ENCODE measurements at regions not wholly inside any gene's neighbourhood (a gene's known extent, or its start where the extent isn't known, plus 50 kb on each side); places are given as distances from the start of the nearest gene placed in this dataset.

DNA sequence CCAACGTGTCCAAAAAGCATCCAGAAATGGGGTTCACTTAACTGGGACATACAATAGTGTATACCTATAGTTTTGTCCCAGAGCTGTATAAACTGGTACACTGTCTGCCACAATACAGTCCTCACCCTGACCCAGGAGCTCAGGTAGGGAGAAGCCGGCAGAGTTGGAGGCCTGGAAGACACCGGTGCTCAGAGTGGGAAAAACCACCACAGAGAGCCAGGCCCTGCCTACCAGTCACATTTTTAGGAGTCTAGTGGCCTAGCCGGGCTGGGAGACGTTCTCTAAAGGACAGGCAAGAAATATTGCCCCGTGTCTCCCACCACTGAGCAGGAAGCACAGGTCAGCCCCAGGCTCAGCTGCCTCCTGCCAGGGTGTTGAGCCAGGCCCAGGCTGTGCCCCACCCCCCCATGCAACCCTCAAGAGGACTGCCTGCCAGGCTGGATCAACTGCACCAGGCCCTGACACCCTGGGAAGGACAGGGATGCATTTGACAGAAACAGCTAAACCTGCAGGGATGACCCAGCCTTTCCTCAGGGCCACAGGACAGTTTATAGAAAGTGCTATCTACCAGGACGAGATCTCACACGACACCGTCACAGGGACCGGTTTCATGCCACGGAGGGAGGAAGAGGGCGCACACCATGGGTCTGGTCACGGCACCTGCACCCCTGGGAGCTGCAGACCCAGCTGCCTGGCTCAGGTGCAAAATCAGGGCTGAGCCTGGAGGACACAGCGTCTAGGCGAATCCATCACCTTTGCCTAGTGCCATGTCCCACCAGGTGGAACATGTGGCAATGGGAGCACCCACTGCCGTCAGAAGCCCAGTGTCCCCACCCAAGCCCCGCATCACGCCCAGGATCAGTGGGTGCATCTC, 89.9 kb downstream of the TMEM18 start:
- TF ChIP-seq, protein P1, sequence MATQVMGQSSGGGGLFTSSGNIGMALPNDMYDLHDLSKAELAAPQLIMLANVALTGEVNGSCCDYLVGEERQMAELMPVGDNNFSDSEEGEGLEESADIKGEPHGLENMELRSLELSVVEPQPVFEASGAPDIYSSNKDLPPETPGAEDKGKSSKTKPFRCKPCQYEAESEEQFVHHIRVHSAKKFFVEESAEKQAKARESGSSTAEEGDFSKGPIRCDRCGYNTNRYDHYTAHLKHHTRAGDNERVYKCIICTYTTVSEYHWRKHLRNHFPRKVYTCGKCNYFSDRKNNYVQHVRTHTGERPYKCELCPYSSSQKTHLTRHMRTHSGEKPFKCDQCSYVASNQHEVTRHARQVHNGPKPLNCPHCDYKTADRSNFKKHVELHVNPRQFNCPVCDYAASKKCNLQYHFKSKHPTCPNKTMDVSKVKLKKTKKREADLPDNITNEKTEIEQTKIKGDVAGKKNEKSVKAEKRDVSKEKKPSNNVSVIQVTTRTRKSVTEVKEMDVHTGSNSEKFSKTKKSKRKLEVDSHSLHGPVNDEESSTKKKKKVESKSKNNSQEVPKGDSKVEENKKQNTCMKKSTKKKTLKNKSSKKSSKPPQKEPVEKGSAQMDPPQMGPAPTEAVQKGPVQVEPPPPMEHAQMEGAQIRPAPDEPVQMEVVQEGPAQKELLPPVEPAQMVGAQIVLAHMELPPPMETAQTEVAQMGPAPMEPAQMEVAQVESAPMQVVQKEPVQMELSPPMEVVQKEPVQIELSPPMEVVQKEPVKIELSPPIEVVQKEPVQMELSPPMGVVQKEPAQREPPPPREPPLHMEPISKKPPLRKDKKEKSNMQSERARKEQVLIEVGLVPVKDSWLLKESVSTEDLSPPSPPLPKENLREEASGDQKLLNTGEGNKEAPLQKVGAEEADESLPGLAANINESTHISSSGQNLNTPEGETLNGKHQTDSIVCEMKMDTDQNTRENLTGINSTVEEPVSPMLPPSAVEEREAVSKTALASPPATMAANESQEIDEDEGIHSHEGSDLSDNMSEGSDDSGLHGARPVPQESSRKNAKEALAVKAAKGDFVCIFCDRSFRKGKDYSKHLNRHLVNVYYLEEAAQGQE (IDR thresholded peaks at IDR 0.05; ENCODE audit: low read depth, low read length), result no peak
- no peak for TF ChIP-seq EP300 (IDR thresholded peaks at IDR 0.05; ENCODE audit: borderline replicate concordance in 1 of 2, low read depth in 1 of 2, low read length in 1 of 2)
- no peak for TF ChIP-seq CTCF (IDR thresholded peaks at IDR 0.05)
- no peak for TF ChIP-seq CHD2 (IDR thresholded peaks at IDR 0.05; ENCODE audit: low read length, partially characterized antibody)
- no peak for TF ChIP-seq JUND (IDR thresholded peaks at IDR 0.05)
- TF ChIP-seq EZH2phosphoT487 (IDR thresholded peaks at IDR 0.05; ENCODE audit: borderline replicate concordance, low read depth), result no peak
- TF ChIP-seq ZBTB33 (IDR thresholded peaks at IDR 0.05; ENCODE audit: borderline replicate concordance, low read depth), result no peak
- TF ChIP-seq POLR2AphosphoS5 (IDR thresholded peaks at IDR 0.05; ENCODE audit: low read depth, low read length), result no peak
- no peak for TF ChIP-seq FOXJ3 (CRISPR knock-in tag; IDR thresholded peaks at IDR 0.05)
- TF ChIP-seq, protein P2, sequence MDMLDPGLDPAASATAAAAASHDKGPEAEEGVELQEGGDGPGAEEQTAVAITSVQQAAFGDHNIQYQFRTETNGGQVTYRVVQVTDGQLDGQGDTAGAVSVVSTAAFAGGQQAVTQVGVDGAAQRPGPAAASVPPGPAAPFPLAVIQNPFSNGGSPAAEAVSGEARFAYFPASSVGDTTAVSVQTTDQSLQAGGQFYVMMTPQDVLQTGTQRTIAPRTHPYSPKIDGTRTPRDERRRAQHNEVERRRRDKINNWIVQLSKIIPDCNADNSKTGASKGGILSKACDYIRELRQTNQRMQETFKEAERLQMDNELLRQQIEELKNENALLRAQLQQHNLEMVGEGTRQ (IDR thresholded peaks at IDR 0.05; ENCODE audit: borderline replicate concordance, low read depth, low read length), result no peak
